GM21381 (cell line): ENCODE measurements at regions not wholly inside any gene's neighbourhood (a gene's known extent, or its start where the extent isn't known, plus 50 kb on each side); places are given as distances from the start of the nearest gene placed in this dataset.

Source experiments
- ATAC-seq: cut with Tn5 transposase; IDR thresholded peaks from one replicate; pipeline ENCODE4 v1.9.1; 2021; ENCODE audit warnings: mild to moderate bottlenecking, moderate library complexity; ENCODE audit not compliant: unreplicated experiment

DNA sequence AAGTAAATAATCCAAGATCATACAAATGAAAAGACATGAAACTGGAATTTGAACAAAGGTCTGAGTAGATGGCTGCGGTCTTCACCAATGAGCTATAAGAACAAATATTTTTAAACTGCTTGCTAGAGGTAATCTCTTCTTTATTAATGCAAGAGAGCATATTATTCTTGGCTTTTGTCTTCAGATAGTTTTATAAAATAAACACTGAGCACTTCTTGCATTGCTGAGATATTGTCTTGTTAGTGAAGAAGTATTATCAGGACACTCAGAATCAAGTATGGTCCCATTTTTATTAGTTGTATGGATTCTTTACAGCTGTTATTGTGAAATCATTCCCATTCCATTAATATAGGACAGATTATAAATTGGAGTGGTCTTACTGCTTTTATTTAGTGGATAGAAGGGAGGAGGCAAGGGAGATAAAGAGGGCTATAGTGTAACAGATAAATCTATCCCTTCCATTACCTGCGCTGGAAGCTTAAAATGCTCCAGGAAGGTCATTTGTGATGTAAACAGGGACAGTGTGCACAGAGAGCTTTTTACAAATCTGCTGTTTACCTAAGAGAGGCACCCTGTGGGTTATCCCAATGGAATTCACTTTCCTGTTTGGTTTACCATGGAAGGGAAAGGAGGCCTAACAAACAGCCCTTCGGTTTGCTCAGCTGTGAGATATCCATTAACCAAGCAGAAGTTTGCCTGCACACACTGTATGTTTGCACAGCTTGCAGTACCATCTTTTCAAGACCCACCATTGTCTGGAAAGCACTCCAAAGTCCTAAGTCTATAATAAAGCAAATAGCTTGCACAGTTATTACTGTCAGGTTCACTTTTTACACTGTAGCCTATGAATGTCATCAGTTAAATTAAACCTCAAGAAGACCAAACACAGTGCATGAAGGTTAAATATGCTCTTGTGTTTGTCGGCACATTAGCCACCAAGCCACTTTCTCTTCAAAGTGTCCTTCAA lies 347.7 kb upstream of the TGFBR2 start:
- ATAC-seq = no peak

DNA sequence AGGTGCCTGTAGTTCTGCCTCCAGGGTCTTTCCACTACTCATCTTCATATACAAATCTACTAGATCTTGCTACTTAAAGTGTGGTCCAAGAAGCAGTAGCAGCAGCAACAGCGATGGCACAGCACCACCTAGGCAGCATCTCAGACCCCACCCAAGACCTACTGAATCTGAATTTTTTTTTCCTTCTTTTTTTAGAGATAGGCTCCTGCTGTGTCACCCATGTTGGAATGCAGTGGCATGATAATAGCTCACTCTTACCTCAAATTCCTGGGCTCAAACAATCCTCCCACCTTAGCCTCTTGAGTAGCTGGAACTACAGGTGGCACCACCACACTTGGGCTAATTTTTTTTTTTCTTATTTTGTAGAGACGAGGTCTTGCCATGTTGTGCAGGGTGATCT lies 346.7 kb upstream of the TGFBR2 start:
- ATAC-seq = no peak

DNA sequence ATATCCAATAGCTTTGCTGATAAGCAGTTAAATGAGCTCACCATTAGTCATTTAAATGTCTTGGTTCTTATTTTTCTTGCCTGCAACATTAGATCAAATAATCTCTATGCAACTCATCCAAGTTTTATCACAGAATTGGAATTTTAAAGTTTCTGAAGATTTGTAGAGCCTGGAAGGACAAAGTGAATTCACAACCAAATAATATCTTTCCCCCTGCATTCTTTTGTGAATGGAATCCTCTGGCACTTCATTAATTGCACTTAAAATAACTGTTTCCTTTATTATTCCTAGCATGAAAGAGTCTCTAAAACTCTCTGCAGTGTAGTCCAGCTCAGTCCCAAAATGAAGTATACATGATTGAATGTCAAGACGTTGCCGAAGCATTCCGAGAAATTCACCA lies 345.6 kb upstream of the TGFBR2 start:
- ATAC-seq = no peak

DNA sequence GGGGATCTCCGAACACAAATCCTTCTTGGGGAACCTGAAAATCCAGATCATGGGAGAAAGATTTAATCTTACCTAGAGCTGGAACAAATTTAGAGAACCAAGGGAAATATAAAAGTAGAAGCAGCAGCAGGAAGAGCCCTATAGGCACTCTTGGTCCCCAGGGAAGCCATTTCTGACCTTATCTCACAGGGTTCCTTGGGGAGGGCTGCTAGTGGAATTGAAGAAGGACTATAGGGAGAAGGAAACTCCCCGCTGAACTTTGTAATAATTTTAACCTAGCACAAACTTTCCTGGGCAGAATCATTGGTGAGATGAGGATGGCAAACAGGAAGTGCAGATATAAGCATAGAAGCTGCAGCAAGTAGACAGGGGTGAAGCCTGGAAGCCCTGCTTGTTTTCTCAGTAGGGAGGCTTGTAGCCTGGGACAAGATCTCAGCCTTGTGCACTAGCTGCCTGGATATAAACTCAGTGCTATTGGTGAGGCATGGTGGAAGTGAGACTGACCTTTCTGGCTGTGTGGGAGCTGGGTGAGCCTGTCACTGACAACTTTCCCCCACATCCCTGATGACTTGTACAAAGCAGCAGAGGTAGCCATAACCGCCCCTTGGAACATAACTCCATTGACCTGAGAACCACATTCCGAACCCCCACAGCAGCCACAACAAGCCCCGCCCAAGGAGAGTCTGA lies 343.0 kb upstream of the TGFBR2 start:
- no peak for ATAC-seq

DNA sequence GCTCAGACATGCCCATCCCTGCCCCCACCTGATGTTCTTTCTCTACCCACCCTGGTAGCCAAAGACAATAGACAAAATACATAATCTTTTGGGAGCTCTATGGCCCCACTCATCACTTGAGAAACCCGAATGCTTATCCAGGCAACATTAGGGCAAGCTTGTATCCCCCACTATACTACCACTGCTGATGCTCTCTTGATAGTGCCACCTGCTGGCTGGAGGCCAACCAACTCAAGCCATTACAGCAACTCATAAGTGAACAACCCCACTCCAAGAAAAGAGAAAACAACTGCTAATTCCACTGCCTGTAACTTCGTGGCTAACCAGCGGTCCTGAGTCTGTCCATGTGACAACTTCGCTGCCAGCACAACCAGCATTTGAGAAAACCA lies 342.5 kb upstream of the TGFBR2 start:
- ATAC-seq = no peak

DNA sequence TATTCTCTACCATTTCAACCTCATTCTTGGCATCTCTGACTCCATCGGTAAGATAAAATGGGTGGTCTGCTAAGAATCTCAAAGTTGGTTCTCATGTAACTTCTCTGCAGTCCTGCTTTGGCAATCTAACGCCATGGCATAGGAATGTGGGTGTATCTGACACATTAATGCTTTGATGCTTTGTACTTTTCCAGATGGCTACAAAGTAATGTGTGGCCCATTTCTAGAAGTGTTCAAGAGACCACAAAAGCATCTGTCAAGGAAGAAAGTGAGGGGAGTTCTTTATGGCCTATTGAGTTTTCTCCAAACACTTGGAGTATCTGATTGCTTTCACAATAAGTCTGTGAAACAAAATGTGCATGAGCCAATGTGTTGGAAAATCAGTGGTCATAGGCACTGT lies 339.9 kb upstream of the TGFBR2 start:
- ATAC-seq = no peak

DNA sequence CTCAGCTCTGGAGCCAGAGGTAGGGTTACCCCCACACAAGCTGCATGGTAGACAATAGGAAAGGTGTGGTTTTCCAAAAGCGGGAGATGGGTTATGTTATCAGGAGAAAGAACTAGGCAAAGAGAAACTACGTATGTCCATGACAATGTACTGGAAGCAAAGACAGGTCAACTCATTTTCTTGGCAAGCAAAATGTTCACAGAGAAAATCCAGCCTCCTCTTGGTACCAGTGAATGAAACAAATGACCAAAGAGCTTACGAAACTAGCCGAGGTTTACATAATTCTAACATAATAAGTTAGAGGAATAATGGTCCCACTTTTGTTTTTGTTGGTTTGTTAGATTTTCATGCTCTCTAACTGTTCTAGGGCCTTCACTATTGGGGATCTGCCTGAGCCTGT lies 338.1 kb upstream of the TGFBR2 start:
- ATAC-seq = no peak

DNA sequence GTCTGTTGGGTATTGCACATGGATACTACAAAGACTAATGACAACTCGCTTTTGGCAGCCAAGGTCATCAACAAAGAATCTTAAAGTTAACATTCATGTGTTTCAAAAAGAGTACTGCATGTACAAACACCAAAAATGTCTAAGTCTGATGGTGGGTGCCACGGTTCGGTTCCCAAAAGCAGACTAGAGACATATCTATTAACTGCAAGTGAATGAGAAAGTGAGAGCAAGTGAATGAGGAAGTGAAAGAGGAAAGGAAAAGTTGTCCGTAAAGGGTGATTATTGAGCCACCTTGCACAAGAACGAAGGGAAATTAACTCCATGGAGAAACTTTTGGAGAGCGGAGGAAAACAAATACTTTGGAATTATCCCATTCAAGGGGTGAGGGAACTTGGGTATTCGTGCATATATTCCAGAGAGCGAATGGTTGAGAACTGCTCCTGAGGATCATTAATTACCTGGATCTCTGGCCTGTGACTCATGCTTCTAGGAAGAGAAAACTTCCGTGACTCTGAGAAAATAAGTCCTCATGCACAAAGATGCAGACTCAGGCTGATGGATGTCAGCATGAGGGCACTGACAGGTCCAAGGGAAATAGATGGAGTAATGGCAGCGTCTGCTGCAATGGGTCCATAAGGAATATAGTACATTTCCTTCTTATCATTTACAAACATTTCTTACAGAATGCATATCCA lies 336.5 kb upstream of the TGFBR2 start:
- peak; percentile 86 for ATAC-seq

DNA sequence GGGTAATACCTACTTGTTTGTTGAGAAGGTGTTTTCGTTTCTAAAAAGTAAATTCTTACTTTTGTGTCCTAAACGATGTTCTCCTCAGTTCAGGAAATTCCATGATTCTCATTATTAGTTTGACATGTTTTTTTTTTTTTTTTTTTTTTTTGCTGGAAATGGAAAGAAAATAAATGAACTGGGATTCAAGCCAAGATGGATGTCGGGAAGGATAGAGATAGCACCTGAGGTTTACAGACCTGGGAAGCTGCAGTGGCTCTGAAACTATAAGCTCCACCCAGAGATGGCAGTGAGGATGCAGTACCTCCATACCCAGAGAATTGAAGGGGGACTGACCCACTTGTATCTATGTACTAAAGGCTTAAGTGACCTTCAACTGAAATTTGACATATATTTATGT lies 334.6 kb upstream of the TGFBR2 start:
- no peak for ATAC-seq

DNA sequence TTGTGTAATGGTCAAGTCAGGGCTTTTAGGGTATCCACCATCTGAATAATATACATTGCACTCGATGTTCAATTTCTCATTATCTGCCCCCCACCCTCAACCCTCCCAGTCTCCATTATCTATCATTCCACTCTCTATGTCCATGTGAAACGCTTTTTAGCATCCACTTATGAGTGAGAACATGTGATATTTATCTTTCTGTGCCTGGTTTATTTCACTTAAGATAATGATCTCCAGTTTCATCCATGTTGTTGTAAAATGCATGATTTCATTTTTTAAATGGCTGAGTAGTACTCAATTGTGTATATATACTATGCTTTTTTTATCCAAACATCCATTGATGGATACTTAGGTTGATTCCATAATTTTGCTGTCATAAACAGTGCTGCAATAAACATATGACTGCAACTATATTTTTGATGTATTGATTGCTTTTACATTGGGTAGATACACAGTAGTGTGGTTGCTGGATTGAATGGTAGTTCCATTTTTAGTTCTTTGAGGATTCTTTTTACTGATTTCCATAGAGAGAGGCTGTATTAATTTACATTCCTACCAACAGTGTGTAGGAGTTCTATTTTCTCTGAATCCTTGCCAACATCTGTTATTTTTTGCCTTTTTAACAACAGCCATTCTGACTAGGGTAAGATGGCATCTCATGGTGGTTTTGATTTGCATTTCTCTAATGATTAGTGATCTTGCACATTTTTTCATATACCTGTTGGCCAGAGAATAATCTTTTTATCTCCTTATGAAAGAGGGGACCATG lies 332.9 kb upstream of the TGFBR2 start:
- ATAC-seq = no peak

DNA sequence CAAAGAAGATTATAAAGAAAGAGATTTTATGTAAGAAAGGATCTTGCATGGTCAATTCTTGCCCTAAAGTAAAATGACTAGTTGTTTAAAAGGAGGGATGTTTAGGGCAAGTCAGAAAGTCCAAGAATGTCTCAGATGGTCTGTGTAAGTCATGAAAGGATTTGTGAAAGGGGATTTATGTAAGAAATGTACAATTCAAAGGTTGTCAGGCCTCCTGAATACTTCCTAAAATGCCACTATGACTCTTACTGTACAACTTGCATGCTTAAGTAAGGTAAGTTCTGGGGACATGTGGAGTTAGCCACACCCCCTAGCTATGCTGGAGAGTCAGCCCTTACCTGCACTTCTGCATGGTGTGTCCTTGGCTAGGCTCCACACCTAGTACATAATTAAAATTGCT lies 328.9 kb upstream of the TGFBR2 start:
- ATAC-seq = no peak

DNA sequence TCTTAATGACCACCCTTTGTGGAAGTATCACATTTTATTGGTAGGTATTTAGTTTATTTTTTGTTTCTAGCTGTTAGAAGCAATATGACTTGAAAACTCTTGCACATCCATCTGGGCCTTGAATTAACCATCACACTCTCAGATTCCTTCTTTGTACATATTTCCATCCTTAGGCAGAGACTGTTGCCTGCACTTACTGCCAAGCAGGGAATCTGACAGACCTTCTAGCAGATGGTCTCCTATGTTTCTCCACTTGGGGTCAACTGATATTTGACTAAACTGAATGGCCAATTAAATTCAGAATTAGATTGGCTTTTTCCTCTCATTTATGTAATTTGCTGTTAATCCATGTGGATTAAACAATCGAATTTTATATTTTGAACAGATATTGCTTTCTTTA lies 324.9 kb upstream of the TGFBR2 start:
- ATAC-seq = no peak

DNA sequence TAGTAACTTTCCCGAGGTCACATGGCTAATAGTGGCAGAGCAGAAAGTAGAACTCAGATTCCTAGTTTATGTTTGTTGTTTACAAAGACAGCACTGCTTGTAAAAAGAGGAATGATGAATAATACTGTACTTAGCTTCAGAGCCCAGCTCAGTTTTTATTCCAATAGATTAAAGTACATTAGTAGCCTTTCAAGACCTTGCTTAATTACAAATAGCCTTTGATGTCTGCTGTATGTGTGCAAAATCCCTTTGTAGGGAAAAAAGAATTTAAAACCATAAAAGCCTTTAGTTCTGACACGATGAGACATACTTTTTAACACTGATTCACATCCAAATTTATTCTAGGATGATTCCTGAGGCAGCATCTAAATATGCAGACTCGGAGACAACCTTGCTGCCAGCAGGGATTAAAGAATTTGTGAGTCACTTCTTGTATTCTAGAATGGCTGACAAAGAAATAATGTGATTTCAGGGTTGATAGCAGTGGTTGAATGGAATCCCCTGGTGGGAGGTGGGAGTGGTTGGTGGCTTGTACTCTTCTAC lies 324.2 kb upstream of the TGFBR2 start:
- no peak for ATAC-seq

DNA sequence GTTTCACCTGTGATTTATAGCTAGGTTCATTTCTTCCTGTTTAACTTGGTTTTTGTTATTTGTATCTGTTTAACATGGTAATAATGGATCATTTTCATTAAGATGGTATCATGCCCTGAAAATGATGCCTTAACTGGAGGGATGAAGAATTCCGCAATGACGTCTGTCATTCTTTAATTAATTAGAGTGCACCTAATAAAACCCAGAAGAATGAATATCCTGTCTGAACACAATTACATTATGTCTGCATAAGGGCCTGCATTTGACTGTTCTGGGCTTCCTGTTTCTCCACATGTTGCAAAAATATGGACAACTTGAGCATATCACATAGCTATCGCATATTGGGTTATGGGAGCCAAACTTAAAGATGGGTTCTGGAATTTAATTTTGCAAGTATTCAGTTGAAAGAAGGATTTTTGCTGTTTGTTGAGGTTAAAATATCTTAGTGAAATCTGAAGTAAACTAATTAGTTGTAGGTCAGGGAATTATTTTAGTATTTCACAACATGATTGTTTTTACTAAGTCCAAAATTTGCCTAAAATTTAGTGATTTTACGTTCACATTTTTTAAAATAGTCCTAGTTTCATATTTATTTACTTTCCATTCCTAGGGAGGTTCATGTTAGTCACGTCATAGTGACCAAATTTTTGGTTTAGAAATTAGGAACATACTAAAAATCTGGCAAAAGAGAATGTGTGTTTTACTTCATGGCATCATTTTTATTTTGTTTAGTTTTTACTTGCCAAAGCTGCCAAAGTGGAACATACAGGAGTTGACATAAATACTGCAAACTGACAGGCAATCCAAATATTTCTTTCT lies 321.0 kb upstream of the TGFBR2 start:
- no peak for ATAC-seq

DNA sequence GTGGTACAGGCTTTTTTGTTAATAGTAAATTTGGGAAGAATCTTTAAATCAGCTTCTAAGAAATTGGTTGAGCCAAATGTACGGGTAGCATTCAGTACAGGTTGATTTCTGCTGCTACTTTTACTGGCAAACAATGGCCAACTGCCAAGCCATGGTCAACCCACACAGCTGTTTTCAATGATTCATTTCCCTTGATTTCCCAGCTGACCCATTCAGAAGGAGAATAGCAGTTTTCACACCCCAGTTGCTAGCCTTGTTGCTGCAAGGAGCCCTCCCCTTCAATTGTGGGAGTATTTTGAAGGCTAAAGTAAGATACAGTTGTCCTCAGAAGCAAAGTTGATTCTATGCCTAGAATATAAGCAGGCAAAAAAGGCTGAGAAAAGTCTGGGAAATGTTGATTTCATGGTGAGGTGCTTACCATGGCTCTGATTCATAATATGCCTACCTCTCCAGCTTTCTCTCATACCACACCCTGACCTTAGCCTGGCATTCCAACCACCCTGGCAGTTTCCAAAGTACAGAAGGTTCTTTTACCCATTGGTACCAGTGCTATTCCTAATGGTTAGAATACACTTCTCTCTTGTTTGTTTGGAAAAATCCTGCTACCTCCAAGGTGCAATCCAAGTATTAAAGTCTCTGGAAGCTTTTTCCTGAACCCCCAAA lies 320.3 kb upstream of the TGFBR2 start:
- no peak for ATAC-seq

DNA sequence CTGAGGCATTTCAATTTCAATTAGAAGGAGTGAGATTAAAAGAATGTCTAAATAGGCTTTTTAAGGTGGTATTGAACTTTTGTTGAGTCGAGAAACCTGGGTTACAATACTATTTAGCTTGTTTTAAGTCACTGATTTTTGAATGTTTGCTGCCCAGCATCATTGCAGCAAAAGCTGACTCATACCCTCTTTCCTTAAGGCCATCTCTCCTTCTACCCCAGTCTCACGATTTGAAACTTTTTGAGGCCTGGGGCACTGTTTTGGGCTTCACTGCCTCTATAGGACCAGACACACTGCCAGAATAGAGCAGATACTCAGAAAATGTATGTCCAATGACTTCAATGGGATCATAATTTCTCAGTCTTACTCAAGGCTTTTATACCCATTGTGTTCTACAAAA lies 319.6 kb upstream of the TGFBR2 start:
- no peak for ATAC-seq

DNA sequence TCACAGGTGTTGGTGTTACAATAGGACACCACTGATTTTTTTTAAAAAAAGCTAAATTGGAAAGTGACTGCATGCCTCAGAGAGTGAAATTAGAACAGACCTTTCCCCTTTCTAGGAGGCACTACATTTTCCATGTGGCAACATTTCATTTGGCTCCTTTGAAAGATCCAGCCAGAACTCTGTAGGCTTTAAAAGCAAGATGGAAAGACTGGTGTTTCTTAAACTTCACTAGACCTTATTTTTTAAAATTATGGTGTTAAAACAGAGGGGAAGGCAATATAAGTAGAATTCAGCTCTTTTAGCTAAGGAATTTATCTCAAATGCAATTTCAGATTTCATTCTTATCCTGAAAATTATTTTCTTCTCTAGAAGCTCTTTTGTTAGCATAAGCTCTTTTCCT lies 317.6 kb upstream of the TGFBR2 start:
- no peak for ATAC-seq

DNA sequence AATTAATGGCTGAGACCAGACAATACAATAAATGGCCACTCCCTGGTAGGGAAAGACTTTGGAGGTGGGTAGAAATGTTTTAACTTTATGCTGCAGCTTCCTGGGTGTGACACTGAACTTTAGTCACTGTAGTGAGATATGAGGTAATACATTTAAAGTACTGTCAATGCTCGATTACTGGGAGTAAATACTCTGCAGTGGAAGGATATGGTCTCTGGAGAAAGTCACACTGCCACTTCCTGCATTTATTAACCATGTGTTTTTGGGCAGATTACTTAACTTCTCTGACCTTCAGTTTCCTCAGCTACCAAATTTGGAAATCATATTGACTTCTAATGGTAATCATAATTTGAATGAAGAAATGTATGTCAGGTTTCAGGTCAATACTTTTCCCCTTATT lies 317.1 kb upstream of the TGFBR2 start:
- ATAC-seq = no peak

DNA sequence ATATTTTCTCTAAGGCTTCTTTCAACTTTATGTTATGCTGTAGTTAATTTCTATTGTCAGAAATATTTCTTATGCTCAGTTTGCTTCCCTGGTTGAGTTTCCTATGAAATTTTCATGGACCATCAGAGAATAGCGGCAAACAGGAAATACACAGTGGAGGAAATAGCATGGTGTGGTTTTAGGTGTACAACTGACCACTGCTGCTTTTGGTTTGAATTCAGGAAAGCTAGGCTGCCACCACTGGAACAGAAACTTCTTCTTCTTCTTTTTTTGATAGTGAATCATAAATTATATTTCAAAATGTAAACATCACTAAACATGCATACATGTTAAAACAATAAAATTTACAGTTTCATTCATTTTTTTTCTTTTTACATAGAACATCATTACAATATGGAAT lies 316.6 kb upstream of the TGFBR2 start:
- ATAC-seq = no peak
